Jurkat, Clone E6-1 (cell line): ENCODE measurements at regions not wholly inside any gene's neighbourhood (a gene's known extent, or its start where the extent isn't known, plus 50 kb on each side); places are given as distances from the start of the nearest gene placed in this dataset.
"Not testable (repeated sequence)": the region's sequence is repeated elsewhere in the genome, so short reads cannot be mapped to it uniquely, and the experiment has no call there.

Source experiments
- DNase-seq: peaks from one replicate; pipeline ENCODE4 v3.0.0-alpha.2; 2011; ENCODE audit warnings: low read depth, low spot score
- H3K4me3 ChIP-seq: 2 replicates; pipeline ENCODE4 v1.5.1; 2011; ENCODE audit warnings: mild to moderate bottlenecking, low read length, control low read depth, moderate library complexity

DNA sequence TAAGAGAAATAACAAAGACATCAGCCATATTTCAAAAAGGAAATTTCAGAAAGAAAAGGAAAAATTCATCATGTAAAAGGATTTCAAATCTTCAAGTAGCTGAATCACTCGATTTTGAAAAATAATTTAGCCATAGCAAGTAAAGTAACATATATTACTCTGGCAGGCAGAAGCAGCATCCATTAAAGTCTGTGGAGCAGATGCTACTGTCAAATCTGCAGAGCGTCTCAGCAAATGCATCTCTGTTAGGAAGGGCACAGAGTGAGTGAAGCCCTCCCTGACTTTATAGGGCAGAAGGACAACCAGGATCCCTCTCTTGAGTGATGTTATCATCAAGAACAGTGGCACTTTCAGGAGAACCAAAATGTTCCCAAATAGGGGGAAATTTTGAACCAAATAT lies 445.5 kb downstream of the EFNB2 start:
- no peak for DNase-seq
- H3K4me3 ChIP-seq = no peak overlapping the region

DNA sequence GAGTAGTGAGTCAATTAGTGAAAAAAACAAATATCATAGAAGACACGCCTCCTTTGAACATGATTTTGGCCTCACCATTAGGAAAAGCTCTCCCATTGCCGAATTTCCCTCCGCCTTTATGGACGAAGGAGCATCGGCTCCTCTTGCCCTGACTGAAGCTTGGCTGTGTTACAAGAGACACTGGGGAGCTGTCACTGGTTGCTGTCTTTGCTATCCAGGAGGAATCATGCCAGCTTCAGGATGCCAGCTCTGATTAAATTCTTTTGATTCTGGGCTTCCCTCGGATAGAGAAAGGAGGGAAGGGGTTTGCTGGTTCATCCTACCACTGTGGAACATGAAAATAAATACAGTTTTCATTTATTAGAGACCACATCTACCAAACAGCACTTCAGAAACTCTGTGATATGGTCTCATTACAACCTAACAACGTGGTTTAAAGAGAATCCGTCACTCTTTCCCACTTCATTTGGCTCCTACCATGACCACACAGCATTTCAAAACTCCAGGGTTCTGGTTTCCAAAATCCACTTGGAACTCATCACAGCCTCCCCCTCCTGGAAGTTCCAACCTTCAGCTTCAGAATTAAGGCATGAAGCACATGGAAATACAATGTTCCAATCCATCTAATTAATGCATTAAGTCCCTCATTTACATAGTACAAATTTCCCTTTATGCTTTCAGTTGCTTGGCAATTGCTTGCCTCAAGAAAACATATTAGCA lies 446.0 kb downstream of the EFNB2 start:
- no peak overlapping the region for H3K4me3 ChIP-seq
- DNase-seq = no peak

DNA sequence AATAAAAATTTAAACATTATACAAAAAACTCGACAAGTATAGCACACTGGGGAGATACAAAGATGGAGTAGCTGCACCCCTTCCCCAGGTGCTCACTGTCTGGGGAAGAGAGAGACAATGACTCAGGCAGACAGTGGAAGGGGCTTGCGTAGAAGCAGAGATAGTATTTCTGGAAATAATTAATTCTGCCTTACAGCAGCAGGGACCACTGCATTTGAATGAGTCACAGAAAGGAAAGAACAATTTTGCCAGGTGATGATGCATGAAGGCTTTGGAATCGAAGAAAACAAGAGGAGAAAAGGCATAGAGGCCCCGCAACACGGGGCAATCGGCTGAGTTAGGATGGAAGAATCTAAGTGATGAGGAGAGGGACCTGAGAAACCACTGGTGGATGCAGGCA lies 447.4 kb downstream of the EFNB2 start:
- DNase-seq = no peak
- H3K4me3 ChIP-seq = no peak overlapping the region

DNA sequence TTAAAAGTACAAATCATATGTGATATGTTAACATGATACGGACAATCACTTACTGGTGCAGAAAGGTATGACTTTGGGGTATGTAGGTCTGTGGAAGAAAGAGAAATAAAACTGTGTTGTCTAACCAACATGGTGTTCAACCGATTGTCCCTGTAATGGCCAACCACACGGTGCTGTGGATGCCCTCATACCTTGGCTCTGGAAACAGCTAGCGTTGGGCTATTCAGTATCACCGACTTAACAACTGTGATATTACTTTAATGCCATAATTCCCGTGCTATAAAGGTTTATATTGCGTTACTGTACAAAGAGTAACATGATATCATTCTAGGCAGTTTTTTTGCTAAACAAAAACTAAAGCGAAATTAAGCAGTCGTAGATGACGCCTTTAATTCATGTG lies 448.3 kb downstream of the EFNB2 start:
- no peak overlapping the region for H3K4me3 ChIP-seq
- no peak for DNase-seq

DNA sequence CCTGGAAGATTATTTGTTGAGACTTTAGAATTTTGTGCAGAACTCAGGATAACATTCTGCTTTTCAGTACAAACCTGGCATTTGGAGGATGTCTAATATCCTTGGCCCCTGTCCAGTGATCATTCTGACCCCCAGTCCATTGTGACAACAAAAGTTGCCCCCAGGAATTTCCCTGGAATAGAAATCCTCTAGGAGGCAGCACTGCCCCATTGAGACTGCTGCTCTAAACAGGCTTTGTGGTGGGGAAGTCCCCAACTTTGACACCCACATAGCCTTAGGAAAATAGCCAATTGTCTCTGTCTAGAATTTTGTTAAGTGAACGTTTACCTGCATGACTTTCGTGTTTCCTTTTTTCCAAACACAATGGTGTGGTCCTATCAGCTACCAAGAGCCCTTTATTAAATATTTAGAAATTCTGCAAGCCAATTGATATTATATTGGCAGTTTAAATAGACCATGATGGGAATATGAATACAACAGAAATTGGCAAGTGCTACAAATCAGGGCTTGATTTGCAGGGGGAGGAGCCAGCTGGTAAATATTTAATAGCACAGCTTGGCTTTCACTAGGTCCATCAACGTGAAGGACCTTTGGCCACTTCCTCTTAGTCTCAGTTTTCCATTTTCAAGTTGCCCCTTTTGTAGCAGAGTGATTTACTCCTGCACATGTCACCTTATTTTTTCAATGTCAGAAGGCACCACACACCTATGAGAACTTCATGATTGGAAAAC lies 451.7 kb downstream of the EFNB2 start:
- no peak for DNase-seq

DNA sequence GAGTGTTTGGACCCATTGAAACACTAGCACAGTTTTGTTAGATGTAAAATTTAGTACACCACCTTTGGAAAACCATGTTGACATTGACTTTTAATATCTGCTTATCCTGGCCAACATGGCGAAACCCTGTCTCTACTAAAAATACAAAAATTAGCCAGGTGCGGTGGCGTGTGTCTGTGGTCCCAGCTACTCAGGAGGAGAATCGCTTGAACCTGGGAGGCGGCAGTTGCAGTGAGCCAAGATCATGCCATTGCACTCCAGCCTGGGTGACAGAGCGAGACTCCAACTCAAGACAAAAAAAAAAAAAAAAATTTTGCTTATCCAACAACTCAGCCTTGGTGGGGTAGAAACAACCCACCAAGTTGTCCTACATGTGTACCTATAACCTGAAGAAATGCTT lies 454.2 kb downstream of the EFNB2 start:
- H3K4me3 ChIP-seq, DNase-seq: not testable (repeated sequence)

More for the DNA sequence above, 451.7 kb downstream of the EFNB2 start:
- no peak overlapping the region for H3K4me3 ChIP-seq

DNA sequence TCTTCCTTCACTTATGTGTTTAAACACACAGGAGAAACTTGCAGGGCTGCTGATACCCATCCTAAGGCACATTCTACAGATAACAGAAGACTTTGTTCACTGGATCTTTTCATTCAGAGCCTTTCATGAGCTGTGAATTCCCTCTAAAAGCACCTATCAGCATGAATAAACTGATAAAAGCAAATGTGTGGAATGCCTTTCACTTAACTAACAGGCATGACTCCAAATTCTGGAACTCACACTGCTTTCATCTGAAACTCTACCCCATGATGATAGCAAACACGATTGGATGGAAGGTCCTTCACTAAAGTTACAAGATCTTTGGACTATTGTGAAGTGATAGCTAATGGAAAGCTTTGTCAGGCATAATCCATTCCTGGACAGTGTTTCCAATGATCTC lies 457.3 kb downstream of the EFNB2 start:
- no peak overlapping the region for H3K4me3 ChIP-seq
- DNase-seq = no peak

DNA sequence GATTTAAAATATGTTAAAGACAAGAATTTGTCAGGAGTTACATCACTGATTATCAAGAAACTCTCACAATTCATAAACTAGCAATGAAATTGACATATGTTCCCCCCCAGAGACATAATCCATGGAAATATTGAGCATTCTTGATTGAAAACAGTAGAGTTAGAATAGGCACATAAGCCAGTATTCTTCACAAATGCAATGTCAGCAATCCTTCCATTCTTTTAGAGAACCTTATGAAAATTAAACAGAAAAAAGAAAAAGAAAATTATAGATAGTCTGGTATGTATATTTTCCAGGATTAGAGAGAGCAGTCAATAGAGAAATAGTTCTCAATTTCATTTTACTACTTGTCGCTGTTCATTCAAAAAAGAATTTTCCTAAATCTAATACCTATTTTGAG lies 458.4 kb downstream of the EFNB2 start:
- no peak for DNase-seq
- H3K4me3 ChIP-seq = no peak overlapping the region

DNA sequence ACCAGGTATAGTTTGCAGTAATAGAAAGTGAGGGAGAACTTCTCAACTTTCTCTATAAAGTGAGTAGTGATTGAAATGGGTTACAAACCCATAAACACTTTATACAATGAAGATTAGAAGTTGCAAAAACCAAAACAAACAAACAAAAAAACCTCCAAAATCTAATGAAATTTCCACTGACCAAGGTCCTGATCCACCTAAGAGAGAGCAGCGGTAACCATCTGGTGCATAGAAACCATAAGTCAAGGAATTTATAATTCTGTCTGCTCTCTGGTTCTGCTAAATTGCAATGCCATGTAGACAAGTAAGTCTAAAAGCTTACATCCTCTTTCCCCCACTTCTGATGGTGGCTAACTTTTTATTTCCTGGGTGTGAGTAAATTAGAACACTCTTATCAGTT lies 463.4 kb downstream of the EFNB2 start:
- H3K4me3 ChIP-seq = no peak overlapping the region
- DNase-seq = no peak

DNA sequence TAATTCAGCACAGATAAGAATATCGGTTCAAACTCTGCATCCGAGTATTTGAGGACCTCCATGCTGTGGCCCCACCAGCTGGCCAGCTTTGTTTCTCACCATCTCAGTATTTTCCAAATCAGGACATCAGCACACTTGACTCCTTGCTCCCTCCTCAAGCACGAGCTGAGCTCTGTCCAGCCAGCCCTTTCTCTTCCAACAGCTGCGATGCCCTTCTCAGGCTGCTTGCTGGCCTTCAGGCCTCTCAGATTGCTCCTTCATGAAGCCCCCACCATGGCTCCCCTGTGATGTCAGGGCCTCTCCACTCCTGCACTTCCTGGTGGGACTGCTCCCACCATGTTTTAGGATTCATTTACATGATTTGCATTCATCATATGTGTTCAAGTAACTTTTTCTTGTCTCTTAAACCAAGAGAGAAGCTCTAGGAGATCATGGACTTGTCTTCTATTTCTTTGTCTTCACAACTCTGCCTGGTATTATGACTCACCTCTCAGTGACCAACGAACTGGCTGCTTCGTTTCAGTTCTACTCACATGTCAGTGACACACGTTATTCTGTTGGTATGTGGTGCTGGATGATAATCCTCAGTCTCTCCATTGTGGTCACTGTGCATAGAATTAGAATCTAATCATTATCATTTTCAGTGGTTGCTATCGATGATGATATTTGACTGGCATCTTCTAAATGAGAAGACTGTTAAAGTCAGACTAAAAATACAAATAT lies 471.7 kb downstream of the EFNB2 start:
- no peak overlapping the region for H3K4me3 ChIP-seq
- no peak for DNase-seq

DNA sequence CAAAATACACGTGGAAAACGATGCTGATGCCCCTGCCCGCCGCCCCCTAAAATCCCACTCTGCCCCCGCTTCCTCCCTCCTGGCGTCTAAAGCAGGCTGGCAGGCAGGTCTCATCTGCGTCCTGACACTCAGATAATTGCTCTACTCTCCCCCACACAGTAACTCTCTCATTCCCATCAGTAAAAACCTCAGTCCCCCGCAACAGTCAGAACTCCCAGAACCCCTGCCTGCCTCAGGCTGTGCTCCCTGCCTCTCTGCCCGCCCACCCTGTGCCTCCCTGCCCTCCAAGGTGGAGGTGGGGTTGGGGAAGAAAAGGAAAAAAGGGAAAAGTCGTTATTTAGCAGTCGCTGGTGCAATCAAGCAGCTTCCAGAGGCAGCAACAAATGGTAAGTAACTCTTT lies 473.7 kb downstream of the EFNB2 start:
- no peak overlapping the region for H3K4me3 ChIP-seq
- DNase-seq = no peak

DNA sequence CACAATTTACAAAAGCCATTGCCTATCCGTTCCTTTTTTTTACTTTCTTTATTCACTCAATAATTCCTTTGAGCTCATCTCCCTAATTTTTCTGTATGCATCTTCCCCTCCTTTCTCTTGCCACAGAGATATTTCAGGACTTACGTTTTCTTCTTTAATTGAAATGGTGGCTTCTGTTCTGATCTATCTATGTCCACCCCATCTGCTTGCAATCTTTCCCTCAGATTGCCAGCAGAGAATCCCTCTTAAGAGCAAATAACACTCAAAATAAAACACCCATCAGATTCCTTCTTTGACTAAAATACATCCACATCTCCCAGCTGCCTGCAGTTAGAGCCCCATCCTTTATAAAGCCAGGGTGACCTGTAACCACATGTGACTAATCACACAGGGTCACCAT lies 478.6 kb downstream of the EFNB2 start:
- no peak for DNase-seq
- no peak overlapping the region for H3K4me3 ChIP-seq

DNA sequence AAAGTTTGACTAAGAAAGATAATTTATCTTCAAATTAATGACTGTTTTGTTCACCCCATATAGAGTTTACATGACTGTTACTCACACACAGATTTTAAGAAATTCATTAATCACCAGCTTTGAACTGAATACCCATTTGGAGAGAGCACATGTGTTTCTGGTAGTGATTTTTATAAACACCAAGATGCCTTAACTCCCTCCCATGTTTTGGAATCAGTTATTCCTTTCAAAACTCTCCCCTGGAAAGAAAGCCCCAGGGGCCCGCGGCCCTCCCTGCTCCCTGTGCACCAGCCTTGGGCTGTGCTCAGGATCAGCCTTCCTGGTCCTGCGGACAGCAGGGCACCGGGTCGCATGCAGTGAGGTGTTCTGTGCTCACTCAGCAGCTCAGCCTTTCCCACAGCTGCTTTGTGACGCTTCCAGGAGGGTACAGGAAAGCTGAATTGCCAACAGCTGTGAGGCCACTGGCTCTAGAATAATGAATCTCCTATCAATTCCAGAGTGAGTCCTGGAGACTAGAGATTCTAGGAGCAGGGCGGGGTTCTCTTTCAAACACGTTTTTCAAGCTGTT lies 483.2 kb downstream of the EFNB2 start:
- no peak for DNase-seq
- H3K4me3 ChIP-seq = no peak overlapping the region

DNA sequence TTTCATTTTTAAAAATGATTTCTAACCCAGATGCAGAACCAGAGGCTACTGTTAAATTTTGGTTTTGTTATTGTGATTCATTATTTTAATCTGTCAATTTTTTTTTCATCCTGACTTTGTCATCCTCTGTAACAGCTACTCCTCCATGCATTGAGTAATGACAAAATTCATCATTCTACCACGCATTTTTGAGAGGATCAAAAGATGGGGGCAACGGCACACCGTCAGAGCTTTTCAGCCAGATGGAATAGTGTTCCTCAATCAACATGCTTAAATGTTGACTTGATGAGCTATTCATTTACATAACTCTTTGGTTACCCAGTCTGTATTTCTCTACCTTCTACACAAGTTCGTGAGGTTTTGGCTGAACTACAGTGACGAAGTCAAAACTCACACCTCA lies 486.3 kb downstream of the EFNB2 start:
- DNase-seq = no peak
- H3K4me3 ChIP-seq = no peak overlapping the region

DNA sequence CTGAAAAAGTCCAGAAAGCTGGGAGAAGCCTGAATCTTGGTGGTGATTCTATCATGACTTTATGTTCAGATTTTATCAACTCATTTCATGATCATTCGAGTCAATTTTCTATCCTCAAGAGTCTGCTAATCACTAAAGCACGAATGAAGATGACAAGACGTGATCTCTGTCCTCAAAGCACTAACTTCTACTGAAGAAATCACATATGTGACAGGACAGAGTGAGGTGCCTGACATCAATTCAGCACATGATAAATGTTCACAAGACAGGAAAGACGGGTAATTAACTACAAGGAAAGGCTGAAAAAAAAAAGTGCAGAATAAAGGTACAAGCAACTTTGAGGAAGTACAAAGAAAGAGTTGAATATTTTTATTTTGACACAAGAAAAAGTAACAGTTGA lies 487.1 kb downstream of the EFNB2 start:
- no peak overlapping the region for H3K4me3 ChIP-seq
- no peak for DNase-seq

DNA sequence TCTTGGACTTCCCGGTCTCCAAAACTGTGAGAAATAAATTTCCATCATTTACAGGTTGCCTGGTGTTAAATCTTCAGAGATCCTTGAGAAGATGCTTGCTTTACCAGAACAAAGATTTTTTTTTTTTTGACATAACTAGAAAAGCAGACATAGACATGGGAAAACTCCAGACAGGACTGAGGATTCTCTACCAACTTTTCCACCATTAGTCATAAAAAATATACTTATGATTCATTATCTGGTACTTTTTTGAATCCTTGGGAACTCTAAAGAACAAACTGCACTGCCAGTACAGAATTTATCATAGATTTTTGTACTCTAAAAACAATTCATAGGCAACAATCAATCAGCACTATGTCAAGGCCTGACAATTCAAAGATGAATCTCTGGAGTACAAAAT lies 487.6 kb downstream of the EFNB2 start:
- DNase-seq = no peak

DNA sequence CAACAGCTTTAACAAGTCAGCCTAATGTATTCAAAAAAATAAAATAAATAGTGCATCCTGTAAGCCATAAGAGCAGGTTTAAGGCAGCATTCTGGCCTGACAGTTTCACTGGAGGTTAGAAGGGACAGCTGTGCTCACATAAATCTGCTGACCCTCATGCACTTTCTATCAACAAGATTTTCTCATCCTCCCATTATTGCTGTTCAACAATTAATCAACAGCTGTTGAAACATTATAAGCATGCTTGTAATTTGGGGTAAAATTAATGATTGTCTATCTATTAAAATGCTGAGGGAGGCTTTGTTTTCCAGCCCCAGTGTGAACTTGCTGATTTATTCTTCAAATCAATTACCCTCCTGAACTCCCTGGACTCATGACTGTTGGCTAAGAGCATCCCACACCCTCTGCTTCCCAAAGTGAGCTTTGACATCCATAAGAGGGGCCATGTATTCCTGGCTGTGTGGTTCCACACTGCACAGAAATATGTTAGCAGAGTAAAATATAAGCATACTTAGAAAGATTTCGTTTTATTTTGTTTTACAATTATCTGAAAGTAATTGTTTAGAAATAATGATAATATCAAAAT lies 492.4 kb downstream of the EFNB2 start:
- H3K4me3 ChIP-seq = no peak overlapping the region
- no peak for DNase-seq

More for the DNA sequence above, 487.6 kb downstream of the EFNB2 start:
- H3K4me3 ChIP-seq = no peak overlapping the region

DNA sequence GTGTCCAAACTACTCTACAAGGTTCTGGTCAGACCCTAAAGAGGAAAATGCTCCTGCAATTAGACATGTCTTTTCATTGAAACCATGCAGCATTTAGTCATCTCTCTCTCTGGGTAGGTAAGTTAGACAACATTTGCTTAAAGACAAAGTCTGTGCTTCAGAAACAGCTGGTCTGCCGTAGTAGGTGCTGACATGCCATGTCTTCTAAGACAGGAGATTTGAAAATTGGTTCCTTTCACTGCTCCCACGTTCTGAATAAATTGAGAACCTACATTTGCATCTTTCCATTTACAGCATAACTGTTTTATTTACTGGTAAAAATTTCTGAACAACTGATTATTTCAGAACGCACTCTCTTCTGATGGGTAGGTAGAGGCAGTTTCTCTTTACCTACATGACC lies 494.0 kb downstream of the EFNB2 start:
- no peak overlapping the region for H3K4me3 ChIP-seq
- DNase-seq = no peak

DNA sequence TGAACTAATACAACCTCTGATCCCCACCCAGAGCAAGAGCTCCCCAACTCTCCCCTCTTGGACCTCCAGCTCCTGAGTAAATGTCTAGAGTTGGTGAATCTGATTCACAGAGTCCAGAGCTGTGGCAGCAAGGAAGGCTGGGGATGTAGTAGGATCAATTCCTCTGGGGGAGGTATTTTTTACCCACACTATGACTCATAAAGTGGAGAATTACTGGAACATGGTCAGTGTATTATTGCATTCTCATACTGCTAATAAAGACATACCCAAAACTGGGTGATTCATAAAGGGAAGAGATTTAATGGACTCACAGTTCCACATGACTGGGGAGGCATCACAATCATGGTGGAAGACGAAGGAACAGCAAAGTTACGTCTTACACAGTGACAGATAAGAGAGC lies 496.7 kb downstream of the EFNB2 start:
- no peak overlapping the region for H3K4me3 ChIP-seq
- no peak for DNase-seq

DNA sequence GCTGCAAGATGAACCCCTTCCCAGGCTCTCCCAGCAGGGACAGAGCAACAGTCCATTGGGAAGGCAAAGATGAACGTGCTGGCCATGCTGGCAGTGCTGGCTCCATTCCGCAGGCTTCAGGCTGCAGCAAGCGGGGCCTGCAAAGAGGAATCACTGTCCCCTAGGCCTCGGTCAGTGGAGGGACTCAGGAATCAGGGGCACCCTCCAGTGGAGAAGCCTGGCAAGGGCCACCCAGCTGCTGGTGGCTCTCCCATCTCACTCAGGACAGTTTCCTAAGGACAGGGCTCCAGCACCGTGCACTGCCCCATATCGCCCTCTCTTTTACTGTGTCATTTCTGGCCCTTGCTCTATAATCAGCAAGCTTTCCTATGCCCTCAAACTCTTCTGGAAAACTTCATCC lies 498.6 kb downstream of the EFNB2 start:
- no peak for DNase-seq

More for the DNA sequence above, 498.6 kb downstream of the EFNB2 start:
- no peak overlapping the region for H3K4me3 ChIP-seq
